Hepatocyte (in vitro differentiated cells): ENCODE measurements at regions not wholly inside any gene's neighbourhood (a gene's known extent, or its start where the extent isn't known, plus 50 kb on each side); places are given as distances from the start of the nearest gene placed in this dataset.

Source experiments
- DNase-seq: peaks from one replicate; pipeline ENCODE4 v3.0.0-alpha.2; 2016; ENCODE audit warnings: low spot score
- H2AFZ ChIP-seq: fragments of 200-600 bp; sonication (generic); 2 replicates; pipeline ENCODE4 v1.6.0; 2016; ENCODE audit warnings: antibody characterized with exemption, mild to moderate bottlenecking
- H3K27ac ChIP-seq: fragments of 200-600 bp; sonication (generic); 2 replicates; pipeline ENCODE4 v1.5.1; 2016; ENCODE audit warnings: mild to moderate bottlenecking
- H3K27me3 ChIP-seq: fragments of 200-600 bp; sonication (generic); 2 replicates; pipeline ENCODE4 v1.6.1; 2016
- H3K36me3 ChIP-seq: fragments of 200-600 bp; sonication (generic); replicated peaks from 2 replicates; pipeline ENCODE4 v1.5.1; 2016; ENCODE audit warnings: low read depth; ENCODE audit not compliant: insufficient read depth
- H3K4me1 ChIP-seq: fragments of 200-600 bp; sonication (generic); 2 replicates; pipeline ENCODE4 v1.5.1; 2016; ENCODE audit warnings: mild to moderate bottlenecking, moderate library complexity; ENCODE audit not compliant: insufficient read depth
- H3K4me2 ChIP-seq: fragments of 200-600 bp; sonication (generic); 2 replicates; pipeline ENCODE4 v1.6.0; 2016
- H3K4me3 ChIP-seq: fragments of 200-600 bp; sonication (generic); 2 replicates; pipeline ENCODE4 v1.5.1; 2016; ENCODE audit warnings: mild to moderate bottlenecking
- H3K79me2 ChIP-seq: fragments of 200-600 bp; sonication (generic); 2 replicates; pipeline ENCODE4 v1.6.0; 2017; ENCODE audit warnings: mild to moderate bottlenecking
- H3K9me2 ChIP-seq: fragments of 200-600 bp; sonication (generic); replicated peaks from 2 replicates; pipeline ENCODE4 v1.6.0; 2017; ENCODE audit warnings: mild to moderate bottlenecking; ENCODE audit not compliant: insufficient read depth
- H3K9me3 ChIP-seq: fragments of 200-600 bp; sonication (generic); 2 replicates; pipeline ENCODE4 v1.5.1; 2016; ENCODE audit warnings: low read depth, mild to moderate bottlenecking
- H4K20me1 ChIP-seq: fragments of 200-600 bp; sonication (generic); 2 replicates; pipeline ENCODE4 v1.6.0; 2016; ENCODE audit warnings: mild to moderate bottlenecking; ENCODE audit not compliant: insufficient read depth, poor library complexity, severe bottlenecking
- CTCF ChIP-seq: fragments of 200-600 bp; sonication (generic); IDR thresholded peaks from 2 replicates; pipeline ENCODE4 v1.5.1; 2016; ENCODE audit warnings: antibody characterized with exemption, mild to moderate bottlenecking; ENCODE audit not compliant: poor library complexity
- EZH2 ChIP-seq: fragments of 200-600 bp; sonication (generic); IDR thresholded peaks from 2 replicates; pipeline ENCODE4 v1.6.1; 2016; ENCODE audit warnings: antibody characterized with exemption, mild to moderate bottlenecking, borderline replicate concordance
- EZH2phosphoT487 ChIP-seq: fragments of 200-600 bp; sonication (generic); IDR thresholded peaks from one replicate; pipeline ENCODE4 v1.6.1; 2018; ENCODE audit warnings: antibody characterized with exemption, mild to moderate bottlenecking, low read depth, moderate library complexity; ENCODE audit not compliant: unreplicated experiment, severe bottlenecking
- WGBS: methylation state at CpG from one replicate; pipeline ENCODE4 v1.1.6; 2016; ENCODE audit warnings: low lambda C conversion rate; ENCODE audit errors: missing lambda C conversion rate; 5-methylcytosine and 5-hydroxymethylcytosine counted together

DNA sequence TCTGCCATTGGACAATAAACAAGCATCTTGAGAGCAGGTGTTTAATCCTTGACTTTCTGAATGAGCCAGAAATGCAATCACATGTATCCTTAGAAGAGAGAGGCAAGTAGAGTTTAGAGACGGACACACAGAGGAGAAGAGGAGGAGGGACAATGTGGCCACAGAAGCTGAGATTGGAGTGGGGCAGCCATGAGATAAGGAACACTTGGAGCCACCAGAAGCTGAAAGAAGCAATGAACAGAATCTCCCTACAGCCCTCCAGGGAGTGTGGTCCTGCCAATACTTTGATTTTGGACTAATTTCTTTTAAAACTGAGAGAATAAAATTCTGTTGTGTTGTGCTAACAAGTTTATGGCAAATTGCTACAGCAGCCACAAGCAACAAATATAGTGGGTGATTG lies 141.0 kb downstream of the ATP6V1G3 start:
- Histone ChIP-seq H3K36me3 (no peaks in the 10 kb centered on the region), H3K79me2 (no peaks in the 10 kb centered on the region), H4K20me1 (no peaks in the 10 kb centered on the region), H3K9me2 (no peaks in the 10 kb centered on the region), H3K4me3 (no peak overlapping the region), H3K27me3 (no peaks in the 10 kb centered on the region), H3K27ac (no peak overlapping the region), H2AFZ (no peak overlapping the region), H3K4me2 (no peak overlapping the region), H3K4me1 (no peaks in the 10 kb centered on the region), H3K9me3 (no peaks in the 10 kb centered on the region)
- DNase-seq, result no peak
- TF ChIP-seq EZH2 (no peak), EZH2phosphoT487 (no peak), CTCF (no peak)
- WGBS, result 86% methylated on average over 1 of the region's 1 CpG

- Histone ChIP-seq H4K20me1 (no peaks in the 10 kb centered on the region), H3K36me3 (no peaks in the 10 kb centered on the region), H3K27ac (no peak overlapping the region), H3K4me3 (no peak overlapping the region), H3K9me3 (no peaks in the 10 kb centered on the region), H3K9me2 (no peaks in the 10 kb centered on the region), H3K79me2 (no peaks in the 10 kb centered on the region), H3K27me3 (no peaks in the 10 kb centered on the region), H3K4me2 (no peak overlapping the region), H3K4me1 (no peaks in the 10 kb centered on the region), H2AFZ (no peak overlapping the region)
- 85% methylated on average over 2 of the region's 2 CpGs for whole genome bisulfite sequencing
- DNase-seq, result no peak
- TF ChIP-seq EZH2phosphoT487, result no peak
- TF ChIP-seq CTCF, result no peak
- no peak for TF ChIP-seq EZH2
Observed at GRCh38 chr1:198397208-198397808, 143.2 kb downstream of the ATP6V1G3 start.

DNA sequence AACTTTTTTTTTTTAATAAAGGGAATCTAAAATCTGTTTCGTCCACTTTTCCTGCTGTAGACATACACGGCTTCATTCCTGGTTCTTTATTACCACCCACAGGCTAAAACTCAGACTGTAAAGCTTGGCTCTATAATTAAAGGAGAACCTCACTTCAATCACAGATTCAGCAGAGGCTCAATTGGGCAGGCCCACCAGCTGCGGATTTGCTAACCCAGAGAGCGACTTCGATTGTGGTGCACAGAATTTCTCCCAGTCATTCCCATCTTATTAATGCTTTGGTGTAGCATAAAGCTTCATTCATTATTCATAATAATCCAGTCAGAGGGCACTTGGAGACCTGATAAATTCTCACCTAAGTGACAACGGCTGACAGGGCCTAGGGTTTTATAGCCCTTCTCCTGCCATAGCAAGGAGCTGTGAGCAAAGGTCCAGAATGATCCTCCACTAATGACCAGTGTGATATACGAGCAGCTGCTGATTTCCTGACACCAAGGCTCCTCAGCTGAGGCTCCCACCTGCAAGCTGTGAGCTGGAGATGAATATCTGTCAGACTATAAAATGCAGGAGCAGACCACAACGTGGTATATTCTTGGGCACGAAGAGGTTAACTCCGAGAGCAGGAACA lies 149.0 kb downstream of the ATP6V1G3 start:
- 76% methylated on average over 10 of the region's 10 CpGs for WGBS
- no peak for DNase-seq
- Histone ChIP-seq H3K4me1 (peaks cover 3% of the 10 kb centered on the region), H3K79me2 (no peaks in the 10 kb centered on the region), H3K4me3 (no peak overlapping the region), H2AFZ (no peak overlapping the region), H3K4me2 (no peak overlapping the region), H3K36me3 (no peaks in the 10 kb centered on the region), H3K27me3 (no peaks in the 10 kb centered on the region), H3K27ac (no peak overlapping the region), H4K20me1 (no peaks in the 10 kb centered on the region), H3K9me3 (no peaks in the 10 kb centered on the region), H3K9me2 (no peaks in the 10 kb centered on the region)
- TF ChIP-seq EZH2, result no peak
- TF ChIP-seq EZH2phosphoT487, result no peak
- TF ChIP-seq CTCF, result no peak
